MM.1S (cell line): ENCODE measurements at regions not wholly inside any gene's neighbourhood (a gene's known extent, or its start where the extent isn't known, plus 50 kb on each side); places are given as distances from the start of the nearest gene placed in this dataset.

Experiments
- DNase-seq: peaks from one replicate; pipeline ENCODE4 v3.0.0-alpha.2; 2015
- H2AFZ ChIP-seq: fragments of 300-600 bp; sonication (generic); 2 replicates; pipeline ENCODE4 v1.6.0; 2016; ENCODE audit warnings: antibody characterized with exemption, low read length
- H3F3A ChIP-seq: fragments of 300-600 bp; sonication (generic); 2 replicates; pipeline ENCODE4 v1.6.1; 2016; ENCODE audit warnings: mild to moderate bottlenecking, antibody characterized with exemption, low read length, moderate library complexity, mixed read lengths; ENCODE audit not compliant: insufficient read depth
- H3K27ac ChIP-seq: fragments of 300-600 bp; sonication (generic); 2 replicates; pipeline ENCODE4 v1.5.1; 2016; ENCODE audit warnings: mild to moderate bottlenecking, low read length
- H3K27me3 ChIP-seq: fragments of 300-600 bp; sonication (generic); replicated peaks from 2 replicates; pipeline ENCODE4 v1.6.0; 2016; ENCODE audit warnings: low read length; ENCODE audit not compliant: insufficient read depth
- H3K36me3 ChIP-seq: fragments of 300-600 bp; sonication (generic); replicated peaks from 2 replicates; pipeline ENCODE4 v1.6.1; 2016; ENCODE audit warnings: mild to moderate bottlenecking, low read length, mixed read lengths; ENCODE audit not compliant: insufficient read depth
- H3K4me1 ChIP-seq: fragments of 300-600 bp; sonication (generic); 2 replicates; pipeline ENCODE4 v1.6.1; 2016; ENCODE audit warnings: low read length, mixed read lengths
- H3K4me2 ChIP-seq: fragments of 300-600 bp; sonication (generic); 2 replicates; pipeline ENCODE4 v1.6.0; 2016; ENCODE audit warnings: low read depth, low read length
- H3K4me3 ChIP-seq: fragments of 300-600 bp; sonication (generic); 2 replicates; pipeline ENCODE4 v1.5.1; 2016; ENCODE audit warnings: low read length, mixed read lengths
- H3K79me2 ChIP-seq: fragments of 300-600 bp; sonication (generic); 2 replicates; pipeline ENCODE4 v1.6.1; 2016; ENCODE audit warnings: mixed run types, low read length, mixed read lengths
- H3K9ac ChIP-seq: fragments of 300-600 bp; sonication (generic); 2 replicates; pipeline ENCODE4 v1.6.1; 2016; ENCODE audit warnings: low read length, mixed read lengths
- H3K9me2 ChIP-seq: fragments of 300-600 bp; sonication (generic); replicated peaks from 2 replicates; pipeline ENCODE4 v1.6.1; 2016; ENCODE audit warnings: mild to moderate bottlenecking, low read length, mixed read lengths; ENCODE audit not compliant: insufficient read depth
- H3K9me3 ChIP-seq: fragments of 300-600 bp; sonication (generic); replicated peaks from 2 replicates; pipeline ENCODE4 v1.6.1; 2016; ENCODE audit warnings: mild to moderate bottlenecking, low read length, mixed read lengths; ENCODE audit not compliant: insufficient read depth
- H4K20me1 ChIP-seq: fragments of 300-600 bp; sonication (generic); 2 replicates; pipeline ENCODE4 v1.6.1; 2016; ENCODE audit warnings: mild to moderate bottlenecking, low read length, moderate library complexity, mixed read lengths; ENCODE audit not compliant: insufficient read depth
- CTCF ChIP-seq: fragments of 300-600 bp; sonication (generic); IDR thresholded peaks from 2 replicates; pipeline ENCODE4 v1.5.1; 2016; ENCODE audit warnings: antibody characterized with exemption, low read length, mixed read lengths
- EZH2 ChIP-seq: fragments of 300-600 bp; sonication (generic); optimal IDR thresholded peaks from 2 replicates; pipeline ENCODE3; 2017; ENCODE audit warnings: low read depth, mild to moderate bottlenecking, antibody characterized with exemption, low read length, mixed read lengths
- EZH2phosphoT487 ChIP-seq: fragments of 300-600 bp; sonication (generic); IDR thresholded peaks from 2 replicates; pipeline ENCODE4 v1.6.1; 2018; ENCODE audit warnings: antibody characterized with exemption, low read length

GRCh38 chr2:6728156-6728555 is 137.6 kb downstream of the CMPK2 start:
- Histone ChIP-seq H3K9ac (no peak overlapping the region), H3K36me3 (no peaks in the 10 kb centered on the region), H4K20me1 (no peaks in the 10 kb centered on the region), H2AFZ (no peak overlapping the region), H3K27ac (no peak overlapping the region), H3K27me3 (no peaks in the 10 kb centered on the region), H3K4me1 (no peaks in the 10 kb centered on the region), H3K4me2 (no peak overlapping the region), H3K4me3 (no peak overlapping the region), H3K79me2 (no peaks in the 10 kb centered on the region), H3F3A (no peaks in the 10 kb centered on the region), H3K9me3 (no peaks in the 10 kb centered on the region), H3K9me2 (no peaks in the 10 kb centered on the region)
- TF ChIP-seq CTCF (no peak), EZH2 (no peak), EZH2phosphoT487 (no peak)
- DNase-seq: no peak

DNA sequence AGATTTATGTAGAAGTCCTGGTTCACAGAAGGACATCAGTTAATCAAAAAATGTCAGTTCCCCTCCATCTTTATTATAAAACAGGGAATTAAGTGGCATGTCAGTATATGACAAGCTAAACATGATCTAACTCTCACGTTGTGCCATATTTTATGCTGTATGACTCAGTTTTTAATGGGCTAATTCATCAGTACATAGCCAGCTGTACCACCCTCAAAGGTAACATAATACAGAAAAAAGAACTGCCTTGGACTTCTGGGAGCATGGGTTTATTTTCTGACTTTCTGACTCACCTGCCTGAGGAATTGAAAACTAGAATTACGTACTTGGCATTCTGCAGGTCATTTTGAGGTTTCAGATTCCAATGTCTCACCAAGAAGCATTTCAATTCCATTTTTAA is 135.7 kb downstream of the CMPK2 start:
- no peaks in the 10 kb centered on the region for H3F3A ChIP-seq
- TF ChIP-seq EZH2phosphoT487 (no peak), CTCF (no peak), EZH2 (no peak)

DNA sequence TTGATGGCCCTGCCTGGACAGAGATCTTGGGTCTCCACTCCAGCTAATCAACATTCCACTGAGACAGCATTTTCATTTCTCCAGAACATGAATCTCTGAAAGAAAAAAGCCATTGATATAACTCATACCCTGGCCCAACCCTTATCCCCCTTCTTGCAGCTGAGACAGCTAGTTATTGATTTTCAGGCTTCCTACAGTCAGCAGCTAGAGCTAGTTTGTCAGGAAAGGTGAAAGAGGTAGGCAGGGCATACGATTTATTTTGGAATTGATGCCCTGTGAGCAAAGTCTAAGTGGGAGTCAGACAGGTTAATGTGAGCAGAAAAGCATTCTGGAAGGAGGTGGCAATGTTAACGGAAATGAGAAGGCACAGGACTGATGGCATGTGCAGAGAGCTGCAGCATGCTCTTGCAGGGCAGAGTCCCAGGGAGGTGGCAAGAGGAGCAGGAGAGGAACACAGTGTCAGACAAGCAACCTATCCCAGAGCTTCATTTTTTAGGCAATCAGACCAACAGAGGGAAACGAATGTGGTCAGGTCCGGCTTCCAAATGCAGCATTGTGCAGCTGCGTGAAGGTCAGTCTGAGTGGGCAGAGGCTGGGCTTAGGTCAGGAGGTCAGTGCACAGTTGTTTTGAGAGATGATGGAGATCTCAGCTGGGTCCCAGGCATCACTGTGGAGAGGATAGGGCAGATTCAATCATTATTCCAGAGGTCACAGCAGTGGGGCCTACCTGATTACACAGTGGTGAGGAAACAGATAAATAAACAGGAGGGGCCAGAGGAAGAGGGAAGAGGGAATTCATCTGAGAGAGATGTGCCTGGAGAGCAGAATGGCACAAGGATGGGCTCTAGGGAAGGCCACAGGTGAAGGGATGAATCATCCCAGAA is 134.8 kb downstream of the CMPK2 start:
- Histone ChIP-seq H3K4me2 (no peak overlapping the region), H3K27me3 (no peaks in the 10 kb centered on the region), H3F3A (no peaks in the 10 kb centered on the region), H3K4me3 (no peak overlapping the region), H4K20me1 (no peaks in the 10 kb centered on the region), H3K9ac (no peak overlapping the region), H3K4me1 (no peaks in the 10 kb centered on the region), H3K36me3 (no peaks in the 10 kb centered on the region), H3K27ac (no peak overlapping the region), H2AFZ (no peak overlapping the region), H3K9me3 (no peaks in the 10 kb centered on the region), H3K9me2 (no peaks in the 10 kb centered on the region), H3K79me2 (no peaks in the 10 kb centered on the region)
- DNase-seq: no peak
- TF ChIP-seq EZH2 (no peak), CTCF (no peak), EZH2phosphoT487 (no peak)

More for the DNA sequence above, 135.7 kb downstream of the CMPK2 start:
- Histone ChIP-seq H3K9me3 (no peaks in the 10 kb centered on the region), H3K9me2 (no peaks in the 10 kb centered on the region), H3K4me2 (no peak overlapping the region), H3K4me3 (no peak overlapping the region), H3K79me2 (no peaks in the 10 kb centered on the region), H3K36me3 (no peaks in the 10 kb centered on the region), H3K4me1 (no peaks in the 10 kb centered on the region), H3K27ac (no peak overlapping the region), H3K27me3 (no peaks in the 10 kb centered on the region), H4K20me1 (no peaks in the 10 kb centered on the region), H3K9ac (no peak overlapping the region), H2AFZ (no peak overlapping the region)
- no peak for DNase-seq
